HEK293 (cell line): ENCODE measurements at regions not wholly inside any gene's neighbourhood (a gene's known extent, or its start where the extent isn't known, plus 50 kb on each side); places are given as distances from the start of the nearest gene placed in this dataset.
A peak's percentile ranks its signal among the peaks of the same experiment; 100 is the strongest.

Experiments
- CTCF ChIP-seq: fragments of 450-650 bp; formaldehyde crosslinking; IDR thresholded peaks from 2 replicates; pipeline ENCODE4 v1.5.1; 2016; ENCODE audit warnings: missing biosample characterization, missing genetic modification characterization
- PBX3 ChIP-seq: sonication (generic); formaldehyde crosslinking; IDR thresholded peaks from 2 replicates; pipeline ENCODE4 v1.8.1; 2022; ENCODE audit warnings: mild to moderate bottlenecking, moderate library complexity, missing genetic modification reagents
- REST ChIP-seq: fragments of 450-650 bp; formaldehyde crosslinking; IDR thresholded peaks from 2 replicates; pipeline ENCODE4 v1.5.1; 2016; ENCODE audit warnings: missing biosample characterization, missing genetic modification characterization
- SETDB1 ChIP-seq: IDR thresholded peaks from one replicate; pipeline ENCODE4 v1.6.1; 2017; ENCODE audit warnings: mild to moderate bottlenecking, low read length, moderate library complexity, mixed read lengths; ENCODE audit not compliant: insufficient read length
- ZBTB20 ChIP-seq: fragments of 450-650 bp; formaldehyde crosslinking; IDR thresholded peaks from 2 replicates; pipeline ENCODE4 v1.5.1; 2016; ENCODE audit warnings: missing biosample characterization, missing genetic modification characterization
- ZNF274 ChIP-seq, 2 experiments: fragments of 200-500 bp in 1 of 2; fragments of 450-650 bp in 1 of 2; sonication (Bioruptor generic) in 1 of 2; formaldehyde crosslinking in 1 of 2; IDR thresholded peaks; 2 replicates each; pipeline versions ENCODE4 v1.5.1 to v1.6.1; 2014 to 2016; ENCODE audit warnings: borderline replicate concordance in 1 of 2, inconsistent platforms in 1 of 2, low read length in 1 of 2, missing biosample characterization in 1 of 2, missing genetic modification characterization in 1 of 2
- ZNF398 ChIP-seq: fragments of 450-650 bp; formaldehyde crosslinking; IDR thresholded peaks from 2 replicates; pipeline ENCODE4 v1.5.1; 2017; ENCODE audit warnings: missing biosample characterization, missing genetic modification characterization
- ZNF76 ChIP-seq: fragments of 450-650 bp; formaldehyde crosslinking; IDR thresholded peaks from 2 replicates; pipeline ENCODE4; 2016; ENCODE audit warnings: low read depth, missing biosample characterization, missing genetic modification characterization, borderline replicate concordance

GRCh38 chr2:173667415-173667814 lies 297.8 kb downstream of the SP3 start:
- TF ChIP-seq CTCF (peak; percentile 48), ZNF398 (tag by site-specific recombination) (no peak), REST (tag by site-specific recombination) (no peak), SETDB1 (no peak), PBX3 (CRISPR knock-in tag) (no peak), ZNF274 (IDR thresholded peaks at IDR 0.05; ENCODE audit: low read length) (no peak), ZNF274 (tag by site-specific recombination; IDR thresholded peaks at IDR 0.05; ENCODE audit: borderline replicate concordance) (no peak), ZBTB20 (tag by site-specific recombination) (no peak), ZNF76 (no peak)
